Choroid plexus epithelial cell (primary cell): ENCODE measurements at regions not wholly inside any gene's neighbourhood (a gene's known extent, or its start where the extent isn't known, plus 50 kb on each side); places are given as distances from the start of the nearest gene placed in this dataset.

Experiments used
- DNase-seq: peaks from one replicate; pipeline ENCODE4 v3.0.0-alpha.2; 2010; ENCODE audit warnings: low read depth
- H3K4me3 ChIP-seq: 2 replicates; pipeline ENCODE4 v1.5.1; 2011; ENCODE audit warnings: low read depth, mild to moderate bottlenecking, control low read depth, low read length, moderate library complexity
- CTCF ChIP-seq: conservative IDR thresholded peaks from 2 replicates; pipeline ENCODE4 v1.5.1; 2011; ENCODE audit warnings: low read depth, mild to moderate bottlenecking, control low read depth, inconsistent platforms, low read length, moderate library complexity

DNA sequence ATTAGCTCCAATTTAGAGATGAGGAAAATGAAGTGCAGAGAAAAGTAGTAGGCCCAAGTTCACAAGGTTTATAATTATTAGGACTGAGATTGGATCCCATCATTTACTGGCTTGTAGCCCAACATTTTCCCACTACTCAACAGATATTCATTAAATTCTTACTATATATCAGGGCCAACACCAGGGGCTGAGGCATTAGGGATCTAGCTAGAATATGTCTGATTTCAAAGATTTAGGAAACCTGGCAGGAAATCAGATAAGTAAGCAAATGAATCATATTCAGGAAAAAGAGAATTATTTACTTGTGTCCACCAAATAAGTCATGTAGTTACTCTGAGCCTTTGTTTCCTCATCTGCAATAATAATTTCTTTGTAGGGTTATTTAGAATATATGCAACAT, 94.3 kb downstream of the OXGR1 start:
- DNase-seq = no peak
- no peak for TF ChIP-seq CTCF
- no peak overlapping the region for H3K4me3 ChIP-seq

DNA sequence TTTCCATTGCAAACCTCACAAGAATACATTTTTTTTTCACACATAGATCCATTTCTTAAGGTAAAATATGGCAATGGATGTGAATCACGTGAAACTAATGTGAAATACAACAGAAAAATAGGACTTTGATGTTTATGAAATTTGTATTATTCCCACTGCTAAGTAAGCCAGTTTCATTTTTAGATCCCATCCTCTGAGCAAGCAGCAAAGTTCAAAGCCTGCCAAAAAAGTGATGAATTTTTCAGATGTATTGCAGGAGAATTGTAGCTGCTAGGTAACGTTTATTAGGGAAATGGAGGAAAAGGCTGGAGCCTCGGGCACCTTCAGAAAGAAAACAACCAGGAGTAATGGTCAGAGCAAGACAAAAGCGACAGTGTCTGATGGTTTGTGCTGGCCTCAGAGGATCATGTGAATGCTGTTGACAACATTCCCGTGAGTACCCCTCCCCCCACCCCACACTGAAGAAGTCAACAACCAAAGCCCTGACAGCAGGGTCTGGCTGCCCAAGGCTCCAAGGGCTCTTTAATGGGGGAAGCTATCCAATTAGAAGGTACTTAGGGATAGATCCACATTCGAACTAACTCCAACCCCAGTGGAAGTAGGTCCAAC, 95.5 kb downstream of the OXGR1 start:
- no peak overlapping the region for H3K4me3 ChIP-seq
- no peak for TF ChIP-seq CTCF
- DNase-seq = no peak

- H3K4me3 ChIP-seq = no peak overlapping the region
- no peak for TF ChIP-seq CTCF
- peak; percentile 11 for DNase-seq
Measured at GRCh38 chr13:96898212-96898611, 96.1 kb downstream of the OXGR1 start.
